ENCODE measurements at regions not wholly inside any gene's neighbourhood (a gene's known extent, or its start where the extent isn't known, plus 50 kb on each side); places are given as distances from the start of the nearest gene placed in this dataset.

- Mint-ChIP-seq H3K27ac (peak overlapping the region in 1 of 2 donors; percentile 79), H3K27me3 (ENCODE audit: low read depth in 2 of 2) (peaks cover 0 to 12% of the 10 kb centered on the region in 2 donors), H3K9me3 (no peaks in the 10 kb centered on the region), H3K4me1 (peaks cover 0 to 8% of the 10 kb centered on the region in 2 donors), H3K36me3 (no peaks in the 10 kb centered on the region), H3K4me3 (peak overlapping the region; percentile 75)
- Histone ChIP-seq H3K4me3 (ENCODE audit: low read length) (peak overlapping the region; percentile 40), H3K36me3 (ENCODE audit: control insufficient read depth, insufficient read depth, low read length) (no peaks in the 10 kb centered on the region), H3K9me3 (ENCODE audit: control insufficient read depth, insufficient read depth, low read length) (no peaks in the 10 kb centered on the region), H3K27me3 (ENCODE audit: control insufficient read depth, insufficient read depth, low read length) (no peaks in the 10 kb centered on the region), H3K4me1 (ENCODE audit: control insufficient read depth, insufficient read depth, low read length) (peaks cover 21% of the 10 kb centered on the region), H3K27ac (ENCODE audit: low read length) (peak overlapping the region; percentile 15)
- 40% methylated on average over 41 of the region's 41 CpGs for WGBS (ENCODE audit: insufficient coverage)
- intact Hi-C loops (cut with micrococcal nuclease): no loop called here
- peak in 1 of 2 donors; percentile 75 for DNase-seq
- TF ChIP-seq CTCF (IDR thresholded peaks at IDR 0.05): no peak
- peak in 2 of 3 donors; percentile 34 to 45 for ATAC-seq
Observed at GRCh38 chr7:351681-352480, 61.9 kb downstream of the FOXL3 start.

GRCh38 chr7:353746-354325, 63.9 kb downstream of the FOXL3 start:
- intact Hi-C loops (cut with micrococcal nuclease): no loop called here
- Histone ChIP-seq H3K4me1 (ENCODE audit: control insufficient read depth, insufficient read depth, low read length) (peaks cover 21% of the 10 kb centered on the region), H3K4me3 (ENCODE audit: low read length) (no peak overlapping the region), H3K9me3 (ENCODE audit: control insufficient read depth, insufficient read depth, low read length) (peaks cover 10% of the 10 kb centered on the region), H3K27ac (ENCODE audit: low read length) (no peak overlapping the region), H3K36me3 (ENCODE audit: control insufficient read depth, insufficient read depth, low read length) (no peaks in the 10 kb centered on the region), H3K27me3 (ENCODE audit: control insufficient read depth, insufficient read depth, low read length) (no peaks in the 10 kb centered on the region)
- peaks cover 0 to 8% of the 10 kb centered on the region in 2 donors for H3K4me1 Mint-ChIP-seq
- H3K4me3 Mint-ChIP-seq: no peak overlapping the region
- WGBS (ENCODE audit: insufficient coverage): 91% methylated on average over 28 of the region's 28 CpGs
- H3K9me3 Mint-ChIP-seq: no peaks in the 10 kb centered on the region
- no peak for DNase-seq
- no peak for TF ChIP-seq CTCF (IDR thresholded peaks at IDR 0.05)
- H3K27ac Mint-ChIP-seq: no peak overlapping the region
- ATAC-seq: no peak
- peaks cover 0 to 13% of the 10 kb centered on the region in 2 donors for H3K27me3 Mint-ChIP-seq (ENCODE audit: low read depth in 2 of 2)
- H3K36me3 Mint-ChIP-seq: no peaks in the 10 kb centered on the region

GRCh38 chr7:354597-355470, 64.9 kb downstream of the FOXL3 start:
- H3K27ac Mint-ChIP-seq: no peak overlapping the region
- peaks cover 0 to 8% of the 10 kb centered on the region in 2 donors for H3K4me1 Mint-ChIP-seq
- Histone ChIP-seq H3K27ac (ENCODE audit: low read length) (no peak overlapping the region), H3K27me3 (ENCODE audit: control insufficient read depth, insufficient read depth, low read length) (no peaks in the 10 kb centered on the region), H3K36me3 (ENCODE audit: control insufficient read depth, insufficient read depth, low read length) (no peaks in the 10 kb centered on the region), H3K9me3 (ENCODE audit: control insufficient read depth, insufficient read depth, low read length) (peaks cover 13% of the 10 kb centered on the region), H3K4me1 (ENCODE audit: control insufficient read depth, insufficient read depth, low read length) (peaks cover 26% of the 10 kb centered on the region), H3K4me3 (ENCODE audit: low read length) (no peak overlapping the region)
- no peak overlapping the region for H3K4me3 Mint-ChIP-seq
- TF ChIP-seq CTCF (IDR thresholded peaks at IDR 0.05): no peak
- no peak for DNase-seq
- H3K36me3 Mint-ChIP-seq: no peaks in the 10 kb centered on the region
- 88% methylated on average over 24 of the region's 24 CpGs for WGBS (ENCODE audit: insufficient coverage)
- intact Hi-C loops (cut with micrococcal nuclease): no loop called here
- H3K9me3 Mint-ChIP-seq: no peaks in the 10 kb centered on the region
- ATAC-seq: no peak
- H3K27me3 Mint-ChIP-seq (ENCODE audit: low read depth in 2 of 2): peaks cover 0 to 14% of the 10 kb centered on the region in 2 donors

All from natural killer cell (primary cell).